ENCODE measurements at regions not wholly inside any gene's neighbourhood (a gene's known extent, or its start where the extent isn't known, plus 50 kb on each side); places are given as distances from the start of the nearest gene placed in this dataset.
"Not testable (repeated sequence)": the region's sequence is repeated elsewhere in the genome, so short reads cannot be mapped to it uniquely, and the experiment has no call there.

DNA sequence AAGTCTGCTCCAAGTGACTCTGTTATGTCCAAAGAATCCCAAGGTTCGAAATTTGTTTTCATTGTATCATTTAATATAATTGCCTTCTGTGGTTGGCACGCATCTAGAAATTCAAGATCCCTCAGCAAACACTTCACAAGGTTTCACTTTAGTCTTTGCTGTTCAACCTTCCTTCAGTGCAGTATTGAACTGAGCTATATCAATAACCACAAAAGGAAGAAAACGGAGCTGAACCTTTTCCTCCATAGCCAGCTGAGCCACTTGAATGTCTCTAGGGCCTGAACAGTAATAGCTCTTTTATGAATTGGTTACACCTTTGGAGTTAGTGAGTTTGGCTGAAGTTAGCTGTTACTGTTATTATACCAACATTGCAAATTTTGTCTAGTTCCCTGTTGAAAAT, 357.7 kb upstream of the HNRNPA3 start:
- no peak for DNase-seq (ENCODE audit: low read depth)

DNA sequence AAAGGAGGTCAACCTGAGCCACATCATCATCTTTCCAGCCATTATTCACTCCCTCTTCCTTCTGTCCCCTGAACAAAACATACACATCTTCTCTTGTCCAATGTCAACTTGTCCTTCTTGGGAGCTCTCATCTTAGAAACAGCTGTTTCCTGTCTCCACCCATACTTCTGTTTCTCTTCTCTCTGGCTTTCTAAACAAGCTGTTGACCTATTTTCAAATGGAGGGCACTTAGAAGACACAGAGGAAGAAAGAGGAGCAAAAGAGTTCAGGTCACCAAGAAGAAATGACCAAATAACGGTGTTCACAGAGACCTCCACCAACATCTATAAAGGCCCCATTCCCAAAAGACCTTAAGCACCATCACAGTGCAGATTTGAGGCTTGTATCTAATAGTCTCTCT, 355.9 kb upstream of the HNRNPA3 start:
- no peak for DNase-seq (ENCODE audit: low read depth)

DNA sequence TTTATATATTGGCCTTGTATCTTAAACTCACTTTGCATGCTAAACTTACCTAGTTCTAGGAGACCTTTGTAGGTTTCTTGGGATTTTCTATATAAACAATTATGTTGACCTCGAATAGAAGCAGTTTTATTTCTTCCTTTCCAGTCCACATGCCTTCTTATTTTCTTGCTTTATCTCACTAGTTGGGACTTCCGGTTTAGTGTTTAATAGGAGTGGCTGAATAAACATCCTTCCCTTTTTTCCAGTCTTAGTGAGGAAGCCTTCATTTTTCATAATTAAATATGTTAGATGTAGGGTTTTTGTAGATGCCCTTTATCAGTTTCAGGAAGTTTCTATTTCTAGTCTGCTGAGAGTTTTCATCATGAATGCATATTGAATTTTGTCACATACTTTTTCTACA, 347.3 kb upstream of the HNRNPA3 start:
- no peak for DNase-seq (ENCODE audit: low read depth)

DNA sequence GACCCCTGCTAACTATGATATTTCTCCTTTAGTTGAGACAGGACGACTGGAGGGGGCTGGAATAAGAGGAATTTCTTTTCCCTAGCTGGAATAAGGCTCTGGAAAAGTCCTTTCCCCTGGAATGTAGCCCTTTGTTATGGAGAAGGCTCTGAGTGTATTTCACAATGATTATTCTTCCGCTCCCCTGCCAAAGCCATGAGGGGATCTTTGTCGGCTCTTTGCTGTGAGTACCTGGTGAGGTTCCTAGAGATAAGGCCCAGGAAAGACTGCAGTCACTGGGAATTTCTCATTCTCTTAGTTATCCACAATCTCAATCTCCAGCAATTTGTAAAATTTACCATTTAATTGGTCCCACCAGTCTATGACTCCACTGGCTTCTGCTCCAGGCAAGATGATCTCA, 340.2 kb upstream of the HNRNPA3 start:
- DNase-seq (ENCODE audit: low read depth), result no peak

DNA sequence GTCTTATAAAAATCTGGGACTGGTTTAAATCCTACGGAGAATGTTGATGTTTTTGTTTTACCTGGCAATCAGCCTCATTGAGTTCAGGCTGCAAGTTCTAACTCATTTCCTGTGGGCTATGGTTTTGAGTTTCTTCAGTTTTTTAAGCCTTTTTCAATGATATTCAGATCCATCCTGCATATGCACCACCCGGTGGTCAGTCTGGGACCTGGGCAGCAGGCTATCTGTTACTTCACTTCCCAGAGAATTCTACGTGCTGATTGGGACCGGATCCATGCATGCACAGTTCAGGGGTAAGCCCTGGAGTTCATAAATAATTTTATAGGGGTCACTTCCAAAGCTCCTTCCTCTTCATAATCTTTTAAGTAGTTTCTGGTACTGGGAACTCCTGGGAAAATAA, 339.2 kb upstream of the HNRNPA3 start:
- peak; percentile 6 for DNase-seq (ENCODE audit: low read depth)

DNA sequence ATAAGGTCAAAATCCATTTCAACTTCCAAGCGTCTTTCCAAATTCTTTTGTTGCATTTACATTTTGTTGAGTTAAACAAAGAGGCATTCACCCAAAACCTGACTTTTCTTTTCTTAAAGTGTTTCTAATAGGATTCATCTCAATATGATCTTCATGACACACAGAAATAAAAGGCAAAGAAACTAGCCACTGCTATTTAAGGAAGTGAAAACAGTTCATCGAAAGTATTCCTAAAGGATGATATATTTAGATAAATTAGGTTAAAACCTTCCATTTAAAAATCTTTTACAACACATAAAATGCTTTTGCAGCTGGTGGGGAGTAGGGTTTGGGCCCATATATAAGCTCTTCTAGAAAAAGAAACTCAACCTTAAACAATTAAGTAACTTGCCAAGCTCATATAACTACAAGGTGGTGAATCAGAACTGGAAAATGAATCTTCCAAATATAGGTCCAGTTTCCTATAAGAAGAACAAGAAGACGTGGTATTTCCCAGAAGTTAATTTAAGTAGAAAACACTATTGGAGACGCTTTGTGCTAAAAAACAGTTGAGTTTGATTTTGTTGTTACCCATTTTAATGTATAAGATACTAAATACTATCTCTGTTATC, 336.0 kb upstream of the HNRNPA3 start:
- no peak for DNase-seq (ENCODE audit: low read depth)

DNA sequence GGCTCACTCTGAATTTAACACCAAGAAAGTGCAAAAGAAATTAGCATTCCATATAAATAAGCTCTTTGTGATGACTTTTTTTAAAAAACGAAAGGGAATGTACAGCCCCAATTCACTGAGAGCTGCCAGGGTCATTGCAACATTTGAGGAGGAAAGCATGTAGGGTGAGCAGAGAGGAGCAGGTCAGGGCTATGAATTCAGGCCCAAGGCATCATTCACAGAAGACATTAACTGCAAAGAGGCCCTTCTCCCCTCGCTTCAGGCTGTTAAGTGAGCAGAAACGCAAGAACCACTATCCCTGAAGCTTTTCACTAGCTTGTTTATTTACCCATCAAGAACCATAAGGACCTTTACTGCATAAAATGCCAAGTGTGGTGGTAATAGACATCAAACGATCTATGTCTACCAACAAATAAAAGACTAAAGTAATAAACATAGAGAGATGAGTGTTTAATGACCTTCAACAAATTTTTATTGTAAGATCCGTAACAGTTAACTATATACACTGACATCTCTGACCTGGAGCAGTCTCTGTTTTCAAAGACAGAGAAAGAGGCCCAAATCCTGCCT, 333.1 kb upstream of the HNRNPA3 start:
- DNase-seq (ENCODE audit: low read depth), result no peak

DNA sequence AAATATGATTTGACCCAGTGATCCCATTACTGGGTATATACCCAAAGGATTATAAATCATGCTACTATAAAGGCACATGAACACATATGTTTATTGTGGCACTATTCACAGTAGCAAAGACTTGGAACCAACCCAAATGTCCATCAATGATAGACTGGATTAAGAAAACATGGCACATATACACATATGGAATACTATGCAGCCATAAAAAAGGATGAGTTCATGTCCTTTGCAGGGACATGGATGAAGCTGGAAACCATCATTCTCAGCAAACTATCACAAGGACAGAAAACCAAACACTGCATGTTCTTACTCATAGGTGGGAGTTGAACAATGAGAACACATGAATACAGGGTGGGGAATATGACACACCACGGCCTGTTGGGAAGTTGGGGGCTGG, 330.5 kb upstream of the HNRNPA3 start:
- not testable (repeated sequence) for DNase-seq (ENCODE audit: low read depth)

DNA sequence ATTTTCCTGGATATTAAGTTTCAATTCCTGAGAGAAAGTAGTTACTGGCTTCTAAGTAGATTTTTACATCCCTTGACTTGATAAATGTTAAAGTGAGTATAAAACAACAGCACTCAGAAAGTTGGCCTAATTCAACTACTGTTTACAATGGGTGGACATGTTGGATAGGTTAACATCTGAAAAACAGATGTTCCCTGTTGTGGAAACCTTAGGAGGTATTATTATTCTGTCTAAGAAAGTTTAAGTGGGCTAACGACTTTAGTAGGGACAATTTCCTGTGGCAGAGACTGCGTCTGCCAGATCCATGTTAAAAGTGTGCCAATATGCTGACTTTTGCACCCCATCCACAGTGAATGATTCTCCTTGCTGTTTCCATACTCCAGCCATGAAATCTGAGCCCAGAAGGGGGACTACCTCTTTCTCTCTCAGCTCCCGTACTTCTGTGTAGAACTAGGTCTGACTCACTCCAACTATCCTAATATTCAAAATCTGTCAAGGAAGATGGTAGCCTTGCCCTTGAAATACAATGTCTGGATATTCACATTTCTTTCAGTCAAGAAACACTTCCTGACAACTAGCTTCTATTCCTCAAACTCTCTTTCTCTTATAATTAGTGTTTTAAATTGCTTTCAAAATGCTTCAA, 327.5 kb upstream of the HNRNPA3 start:
- DNase-seq (ENCODE audit: low read depth), result no peak

DNA sequence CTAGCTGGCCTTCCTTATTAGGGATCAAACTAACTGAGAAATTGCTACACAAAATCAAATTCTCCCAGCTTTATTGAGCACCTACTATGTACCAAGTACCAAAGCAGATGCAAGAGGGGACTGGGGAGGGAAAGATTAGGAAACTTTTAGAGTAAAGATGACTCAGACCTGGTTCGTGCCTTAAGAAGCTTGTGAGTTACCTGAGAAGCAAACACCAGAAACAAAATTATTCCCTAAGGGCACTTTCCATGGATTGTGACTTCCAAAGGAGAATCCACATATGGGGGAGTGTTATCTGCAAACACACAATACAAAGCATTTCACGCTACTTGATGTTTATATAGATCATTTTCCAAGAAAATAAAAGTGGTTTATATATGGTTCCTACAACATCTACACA, 326.9 kb upstream of the HNRNPA3 start:
- DNase-seq (ENCODE audit: low read depth), result no peak

DNA sequence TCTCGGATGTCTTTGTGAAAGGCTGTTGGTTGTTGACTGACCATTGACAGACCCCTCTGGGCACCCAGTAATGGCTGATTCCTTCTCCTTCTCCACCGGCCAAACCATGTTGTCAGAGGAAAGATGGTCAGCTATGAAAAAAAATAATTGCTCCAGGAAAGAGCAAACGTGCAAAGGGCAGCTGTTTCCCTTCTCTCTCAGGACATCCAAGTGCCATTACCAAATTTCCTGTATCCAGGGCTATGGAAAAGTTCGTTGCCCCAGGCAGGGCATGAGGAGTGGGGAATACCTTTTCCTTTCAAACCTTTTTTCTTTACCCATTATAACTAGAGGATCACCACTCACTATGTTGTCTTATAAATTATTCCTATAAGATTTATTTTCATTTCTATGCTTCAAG, 321.5 kb upstream of the HNRNPA3 start:
- DNase-seq (ENCODE audit: low read depth), result no peak

DNA sequence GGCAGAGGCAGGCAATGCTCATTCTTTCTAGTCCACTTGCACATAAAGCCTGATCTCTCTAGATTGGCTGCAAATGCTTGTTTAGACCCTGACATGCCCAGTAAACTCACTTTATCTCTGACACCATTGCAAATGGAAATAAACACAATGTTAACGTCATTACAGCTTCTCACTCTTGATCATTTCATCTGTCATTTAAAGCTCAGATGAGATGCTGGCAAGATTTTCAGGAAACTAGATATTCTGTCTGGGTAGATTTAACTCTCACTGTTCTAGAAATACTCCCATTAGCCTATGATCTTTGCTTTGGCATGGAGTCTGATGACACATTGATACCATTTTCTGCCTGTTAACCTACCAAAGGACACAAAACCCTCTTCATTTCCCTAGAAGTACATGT, 320.7 kb upstream of the HNRNPA3 start:
- no peak for DNase-seq (ENCODE audit: low read depth)

DNA sequence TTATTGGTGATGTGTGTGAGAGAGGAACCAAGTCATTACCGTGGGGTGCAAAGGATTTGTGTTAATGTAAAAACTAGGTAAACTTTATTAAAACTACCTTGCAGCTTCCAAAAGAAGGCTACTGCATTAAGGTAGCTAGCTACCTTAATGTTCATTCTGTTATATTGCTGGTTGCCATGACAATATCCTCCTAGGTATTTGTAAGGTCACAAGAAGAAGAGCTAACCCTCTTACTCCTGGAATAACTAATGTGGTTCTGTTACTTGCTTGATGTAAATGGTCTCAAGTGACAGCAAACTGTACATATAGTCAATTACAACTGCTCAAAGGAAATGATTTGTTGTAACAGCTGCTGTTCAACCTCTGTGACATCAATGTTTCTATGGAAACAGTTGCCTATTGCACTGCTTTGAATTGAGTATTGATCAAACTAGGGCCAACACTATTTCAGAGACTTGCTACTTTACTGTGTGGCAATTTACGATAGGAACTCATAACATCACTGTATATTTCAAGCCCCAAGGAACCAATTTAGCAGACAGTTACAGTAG, 319.8 kb upstream of the HNRNPA3 start:
- no peak for DNase-seq (ENCODE audit: low read depth)

DNA sequence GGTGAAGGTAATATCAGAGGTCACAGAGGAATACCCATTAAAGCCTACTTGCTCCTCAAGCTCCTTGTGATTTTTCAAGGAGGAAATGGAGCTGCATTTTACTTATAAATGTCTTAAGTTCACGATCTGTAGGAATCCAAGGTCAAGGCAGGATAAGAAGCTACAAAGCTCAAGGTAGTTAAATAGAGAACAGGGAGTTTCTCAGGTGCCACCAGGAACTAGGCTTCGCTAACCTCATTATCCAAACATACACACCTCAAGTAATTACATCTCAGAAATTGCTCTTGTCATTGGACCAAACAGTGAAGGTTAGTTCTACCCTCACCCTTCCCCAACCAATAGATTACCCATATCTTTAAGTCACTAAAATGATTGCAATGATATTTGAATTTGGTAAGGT, 317.4 kb upstream of the HNRNPA3 start:
- no peak for DNase-seq (ENCODE audit: low read depth)

DNA sequence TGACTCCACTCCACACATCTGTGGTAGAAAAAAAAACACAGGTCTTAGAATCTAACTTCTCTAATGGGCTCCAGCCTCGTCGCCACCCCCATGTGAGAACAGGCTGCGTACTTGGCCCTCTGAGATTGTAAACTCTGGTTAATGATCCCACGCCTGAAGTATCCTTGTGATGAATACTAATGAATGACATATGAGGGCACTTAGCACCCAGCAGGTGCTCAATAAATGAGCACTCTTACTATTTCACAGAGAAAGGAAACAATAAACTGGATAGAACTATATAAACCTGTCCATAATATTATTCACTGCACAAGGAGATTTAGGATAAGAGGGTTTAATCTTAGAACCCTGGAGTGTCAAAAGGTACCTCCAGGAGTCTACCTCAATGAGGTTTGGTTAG, 310.1 kb upstream of the HNRNPA3 start:
- no peak for DNase-seq (ENCODE audit: low read depth)

DNA sequence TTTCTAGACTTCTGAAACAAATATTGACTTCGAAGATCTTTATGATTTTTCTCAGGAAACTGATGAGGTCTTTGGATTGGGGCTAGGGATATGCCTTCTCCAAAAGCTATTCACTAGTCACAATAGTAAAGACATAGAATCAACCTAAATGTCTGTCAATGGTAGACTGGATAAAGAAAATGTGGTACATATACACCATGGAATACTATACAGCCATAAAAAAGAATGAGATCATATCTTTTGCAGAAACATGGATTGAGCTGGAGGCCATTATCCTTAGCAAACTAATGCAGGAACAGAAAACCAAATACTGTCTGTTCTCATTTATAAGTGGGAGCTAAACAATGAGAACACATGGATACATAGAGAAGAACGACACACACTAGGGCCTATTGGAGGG, 308.5 kb upstream of the HNRNPA3 start:
- DNase-seq (ENCODE audit: low read depth), result not testable (repeated sequence)

DNA sequence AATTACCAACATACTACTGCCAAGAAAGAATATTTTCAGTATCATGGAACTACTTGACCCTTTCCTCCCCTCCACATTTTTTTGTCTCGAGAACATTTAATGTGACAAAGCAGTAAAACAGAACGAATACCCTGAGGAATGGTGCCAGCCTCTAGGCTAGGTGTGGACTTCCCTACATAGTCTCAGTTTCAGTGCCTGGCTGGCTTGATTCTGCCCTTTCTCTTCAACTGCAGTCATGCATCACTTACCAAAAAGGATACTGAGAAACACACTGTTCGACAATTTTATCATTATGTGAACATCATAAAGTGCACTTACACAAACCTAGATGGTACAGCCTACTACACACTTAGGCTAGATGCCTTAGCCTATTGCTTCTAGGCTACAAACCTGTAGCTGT, 305.3 kb upstream of the HNRNPA3 start:
- no peak for DNase-seq (ENCODE audit: low read depth)

DNA sequence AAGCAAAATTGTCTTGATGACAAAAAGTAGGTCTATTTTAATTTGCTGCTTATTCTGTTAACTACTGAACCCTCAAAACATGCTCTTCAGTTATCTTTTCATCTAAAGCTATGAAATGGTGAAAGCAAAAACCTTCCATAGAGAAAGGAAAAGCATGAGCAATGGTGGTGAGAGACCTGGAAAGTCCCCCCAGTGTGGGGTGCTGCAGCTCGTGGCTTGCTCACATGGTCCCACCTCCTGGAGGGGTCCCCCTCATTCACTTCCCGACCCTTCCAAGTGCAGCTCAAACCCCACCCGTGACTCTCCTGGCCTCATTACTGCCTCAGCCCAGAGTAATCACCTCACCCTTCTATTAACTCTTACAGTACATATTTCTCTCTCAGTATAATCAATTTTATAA, 301.8 kb upstream of the HNRNPA3 start:
- no peak for DNase-seq (ENCODE audit: low read depth)

DNA sequence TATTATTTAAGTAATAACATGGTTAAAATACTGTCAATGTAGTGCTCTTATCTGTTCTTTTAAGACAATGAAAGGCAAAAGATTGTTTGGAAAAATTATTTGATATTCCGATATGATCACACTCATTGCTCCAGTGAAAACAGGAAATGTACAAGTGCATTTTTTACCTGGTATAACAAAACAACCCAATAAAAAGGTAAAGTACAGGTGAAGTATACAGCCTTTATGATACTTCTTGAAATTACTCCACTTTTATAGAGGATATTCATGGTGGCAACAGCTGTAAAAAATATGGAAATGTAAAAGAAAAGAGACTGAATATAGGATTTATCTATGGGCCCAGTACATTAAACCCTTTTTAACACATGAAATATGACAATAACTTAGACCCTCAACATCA, 298.6 kb upstream of the HNRNPA3 start:
- DNase-seq (ENCODE audit: low read depth), result no peak

DNA sequence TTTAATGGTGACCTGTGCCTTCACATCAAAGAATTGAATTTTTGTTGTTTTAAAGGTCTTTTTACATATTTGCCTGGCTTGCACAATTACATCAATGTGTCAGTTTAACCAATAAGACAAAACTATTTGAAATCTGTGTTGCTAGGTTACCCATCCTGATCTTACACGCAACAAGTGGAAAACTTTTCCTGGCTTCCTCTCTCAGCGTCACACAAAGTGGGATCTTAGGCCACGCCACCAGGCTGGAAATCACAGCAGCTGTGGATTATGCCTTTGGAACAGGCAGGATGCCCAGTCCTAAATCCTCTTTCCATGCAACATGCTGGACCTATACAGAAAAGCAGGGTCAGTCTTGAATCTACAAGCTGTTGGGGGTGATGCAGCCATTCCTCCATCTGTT, 298.2 kb upstream of the HNRNPA3 start:
- no peak for DNase-seq (ENCODE audit: low read depth)

DNA sequence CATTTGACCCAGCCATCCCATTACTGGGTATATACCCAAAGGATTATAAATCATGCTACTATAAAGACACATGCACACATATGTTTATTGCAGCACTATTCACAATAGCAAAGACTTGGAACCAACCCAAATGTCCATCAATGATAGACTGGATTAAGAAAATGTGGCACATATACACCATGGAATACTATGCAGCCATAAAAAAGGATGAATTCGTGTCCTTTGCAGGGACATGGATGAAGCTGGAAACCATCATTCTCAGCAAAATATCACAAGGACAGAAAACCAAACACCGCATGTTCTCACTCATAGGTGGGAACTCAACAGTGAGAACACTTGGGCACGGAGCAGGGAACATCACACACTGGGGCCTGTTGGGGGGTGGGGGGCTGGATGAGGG, 290.0 kb upstream of the HNRNPA3 start:
- not testable (repeated sequence) for DNase-seq (ENCODE audit: low read depth)

DNA sequence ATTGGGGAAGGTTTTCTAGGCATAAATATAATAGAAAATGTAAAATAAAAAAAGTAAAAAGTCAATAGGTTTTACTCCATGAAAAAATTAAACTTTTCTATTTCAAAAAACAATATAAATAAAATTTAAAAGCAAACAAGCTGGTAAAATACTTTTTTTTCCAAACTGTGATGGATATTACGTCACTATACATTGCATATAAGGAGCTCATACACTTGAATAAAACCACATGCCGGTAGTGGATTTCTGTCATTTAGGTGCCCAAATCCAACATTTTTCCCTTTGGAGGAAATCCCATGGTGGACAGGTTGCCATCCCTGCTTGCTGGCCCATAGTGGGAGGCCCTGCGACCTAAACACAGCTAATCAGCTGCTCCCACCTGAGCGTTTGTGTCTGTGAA, 289.4 kb upstream of the HNRNPA3 start:
- DNase-seq (ENCODE audit: low read depth), result no peak

DNA sequence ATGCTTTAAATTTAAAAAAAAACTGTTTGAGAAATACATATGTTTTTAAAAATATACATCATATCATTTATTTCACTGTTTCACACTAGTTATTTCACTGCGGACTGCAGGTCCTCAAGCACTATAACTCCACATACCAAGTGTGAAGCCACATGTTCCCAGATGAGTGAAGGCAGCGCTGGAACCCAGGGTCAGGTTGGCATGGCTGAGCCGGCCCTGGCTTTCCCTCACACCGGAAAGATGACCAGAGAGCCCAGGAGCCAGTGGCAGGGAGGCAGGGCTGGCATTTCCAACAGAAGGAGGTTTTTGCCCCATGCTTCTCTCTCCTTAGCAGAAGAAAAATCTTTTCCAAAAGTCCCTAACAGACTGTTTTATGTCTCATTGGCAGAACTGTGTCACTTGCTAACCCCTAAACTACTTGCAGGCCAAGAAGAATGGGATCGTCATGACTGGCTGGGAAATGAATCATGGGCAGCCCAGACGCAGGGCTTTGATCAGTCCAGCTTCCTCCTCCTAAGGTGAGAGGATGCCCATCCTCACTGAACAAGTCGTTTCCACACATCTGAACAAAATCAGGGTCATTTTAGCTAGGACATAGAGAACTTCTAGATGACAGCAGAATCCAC, 287.6 kb upstream of the HNRNPA3 start:
- DNase-seq (ENCODE audit: low read depth), result no peak

All from iris pigment epithelial cell (primary cell).